Lower leg skin (tissue), 3 donors: ENCODE measurements at regions not wholly inside any gene's neighbourhood (a gene's known extent, or its start where the extent isn't known, plus 50 kb on each side); places are given as distances from the start of the nearest gene placed in this dataset.

Source experiments
- CTCF ChIP-seq, 3 donors: fragments of 450-650 bp; IDR thresholded peaks; one replicate each; pipeline ENCODE4 v1.5.1; 2016; ENCODE audit warnings: antibody characterized with exemption in 3 of 3, mild to moderate bottlenecking in 3 of 3, moderate library complexity in 2 of 3
- POLR2A ChIP-seq, 2 donors: fragments of 450-650 bp; IDR thresholded peaks; one replicate each; pipeline ENCODE4 v1.6.1; 2016 to 2017; ENCODE audit warnings: antibody characterized with exemption in 2 of 2, mild to moderate bottlenecking in 1 of 2, moderate library complexity in 1 of 2

GRCh38 chr3:26894443-26894842, 271.9 kb downstream of the LRRC3B start:
- TF ChIP-seq CTCF (IDR thresholded peaks at IDR 0.05), result no peak
- TF ChIP-seq POLR2A (IDR thresholded peaks at IDR 0.05), result no peak
